ENCODE measurements at regions not wholly inside any gene's neighbourhood (a gene's known extent, or its start where the extent isn't known, plus 50 kb on each side); places are given as distances from the start of the nearest gene placed in this dataset.

GRCh38 chr5:2183154-2184025, 300.7 kb upstream of the IRX4 start:
- H3K4me1 ChIP-seq (ENCODE audit: low read length): no peaks in the 10 kb centered on the region
- no peak overlapping the region for H2AFZ ChIP-seq (ENCODE audit: low read length)
- no peaks in the 10 kb centered on the region for H3K9me3 ChIP-seq (replicated peaks; ENCODE audit: insufficient read depth, low read length)
- no peak overlapping the region for H3K9ac ChIP-seq (ENCODE audit: low read length)
- no peak for DNase-seq
- H3K4me2 ChIP-seq (ENCODE audit: low read depth, low read length): no peak overlapping the region
- H3K27me3 ChIP-seq (replicated peaks; ENCODE audit: insufficient read depth, low read length): no peaks in the 10 kb centered on the region
- H3K9me2 ChIP-seq (replicated peaks; ENCODE audit: insufficient read depth, low read length): no peaks in the 10 kb centered on the region
- no peak overlapping the region for H3K27ac ChIP-seq (ENCODE audit: low read length)
- no peak overlapping the region for H3K4me3 ChIP-seq (ENCODE audit: low read length)
- no peaks in the 10 kb centered on the region for H3F3A ChIP-seq (ENCODE audit: insufficient read depth, low read length)
- H3K36me3 ChIP-seq (replicated peaks; ENCODE audit: insufficient read depth, low read length): no peaks in the 10 kb centered on the region
- TF ChIP-seq EZH2 (optimal IDR thresholded peaks at IDR 0.05; ENCODE audit: low read depth, low read length) (no peak), EZH2phosphoT487 (IDR thresholded peaks at IDR 0.05; ENCODE audit: low read length) (no peak)
- TF ChIP-seq, protein P1, sequence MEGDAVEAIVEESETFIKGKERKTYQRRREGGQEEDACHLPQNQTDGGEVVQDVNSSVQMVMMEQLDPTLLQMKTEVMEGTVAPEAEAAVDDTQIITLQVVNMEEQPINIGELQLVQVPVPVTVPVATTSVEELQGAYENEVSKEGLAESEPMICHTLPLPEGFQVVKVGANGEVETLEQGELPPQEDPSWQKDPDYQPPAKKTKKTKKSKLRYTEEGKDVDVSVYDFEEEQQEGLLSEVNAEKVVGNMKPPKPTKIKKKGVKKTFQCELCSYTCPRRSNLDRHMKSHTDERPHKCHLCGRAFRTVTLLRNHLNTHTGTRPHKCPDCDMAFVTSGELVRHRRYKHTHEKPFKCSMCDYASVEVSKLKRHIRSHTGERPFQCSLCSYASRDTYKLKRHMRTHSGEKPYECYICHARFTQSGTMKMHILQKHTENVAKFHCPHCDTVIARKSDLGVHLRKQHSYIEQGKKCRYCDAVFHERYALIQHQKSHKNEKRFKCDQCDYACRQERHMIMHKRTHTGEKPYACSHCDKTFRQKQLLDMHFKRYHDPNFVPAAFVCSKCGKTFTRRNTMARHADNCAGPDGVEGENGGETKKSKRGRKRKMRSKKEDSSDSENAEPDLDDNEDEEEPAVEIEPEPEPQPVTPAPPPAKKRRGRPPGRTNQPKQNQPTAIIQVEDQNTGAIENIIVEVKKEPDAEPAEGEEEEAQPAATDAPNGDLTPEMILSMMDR (IDR thresholded peaks at IDR 0.05; ENCODE audit: low read length): no peak
- no peaks in the 10 kb centered on the region for H3K79me2 ChIP-seq (ENCODE audit: low read length)
- H4K20me1 ChIP-seq (ENCODE audit: insufficient read depth, low read length): no peaks in the 10 kb centered on the region

DNA sequence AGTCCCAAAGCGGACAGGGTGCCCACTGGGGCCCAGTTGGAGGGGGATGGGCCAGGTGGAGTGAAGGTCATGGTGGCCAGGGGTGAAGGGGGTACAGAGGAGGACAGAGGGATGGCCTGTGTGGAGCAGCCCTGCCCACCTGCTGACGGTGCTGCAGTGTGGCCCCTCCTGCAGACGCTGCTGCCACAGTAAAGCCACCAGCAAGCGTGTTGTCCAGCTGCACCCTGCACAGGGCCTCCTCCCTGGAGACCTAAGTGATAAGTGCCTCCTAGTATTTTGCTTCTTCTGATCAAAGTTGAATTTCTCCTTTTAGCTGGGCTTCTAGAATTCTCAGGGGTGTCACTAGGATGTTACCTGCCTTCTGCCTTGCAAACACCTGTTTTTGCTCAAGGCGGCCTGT, 299.3 kb upstream of the IRX4 start:
- no peaks in the 10 kb centered on the region for H3F3A ChIP-seq (ENCODE audit: insufficient read depth, low read length)
- H3K79me2 ChIP-seq (ENCODE audit: low read length): no peaks in the 10 kb centered on the region
- H4K20me1 ChIP-seq (ENCODE audit: insufficient read depth, low read length): no peaks in the 10 kb centered on the region
- no peak overlapping the region for H3K9ac ChIP-seq (ENCODE audit: low read length)
- H3K36me3 ChIP-seq (replicated peaks; ENCODE audit: insufficient read depth, low read length): no peaks in the 10 kb centered on the region
- H3K4me3 ChIP-seq (ENCODE audit: low read length): no peak overlapping the region
- H3K4me1 ChIP-seq (ENCODE audit: low read length): no peaks in the 10 kb centered on the region
- DNase-seq: no peak
- H3K27ac ChIP-seq (ENCODE audit: low read length): no peak overlapping the region
- H3K9me2 ChIP-seq (replicated peaks; ENCODE audit: insufficient read depth, low read length): no peaks in the 10 kb centered on the region
- TF ChIP-seq EZH2phosphoT487 (IDR thresholded peaks at IDR 0.05; ENCODE audit: low read length): no peak
- TF ChIP-seq EZH2 (optimal IDR thresholded peaks at IDR 0.05; ENCODE audit: low read depth, low read length): no peak
- TF ChIP-seq, protein P1 (IDR thresholded peaks at IDR 0.05; ENCODE audit: low read length): no peak
- H3K4me2 ChIP-seq (ENCODE audit: low read depth, low read length): no peak overlapping the region
- H3K9me3 ChIP-seq (replicated peaks; ENCODE audit: insufficient read depth, low read length): no peaks in the 10 kb centered on the region
- H2AFZ ChIP-seq (ENCODE audit: low read length): no peak overlapping the region
- no peaks in the 10 kb centered on the region for H3K27me3 ChIP-seq (replicated peaks; ENCODE audit: insufficient read depth, low read length)

DNA sequence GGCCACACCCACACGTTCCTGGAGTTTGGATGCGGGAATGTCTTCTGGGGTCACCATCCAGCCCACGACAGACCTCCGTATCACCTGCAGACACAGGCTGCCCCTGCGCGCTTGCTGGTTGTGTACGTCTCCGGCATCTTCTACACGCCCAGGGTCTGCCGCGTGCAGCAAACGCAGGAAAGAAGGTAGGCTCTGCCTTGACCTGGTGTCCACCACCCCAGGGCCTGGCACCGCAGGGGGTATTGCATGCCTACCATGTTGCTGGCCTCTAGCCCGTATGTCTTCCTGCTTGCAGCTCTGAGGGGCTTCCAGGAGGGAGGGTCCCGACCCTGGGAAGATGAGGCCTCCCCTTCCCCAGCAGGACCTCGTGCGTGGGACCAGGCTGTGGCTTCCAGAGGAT, 298.8 kb upstream of the IRX4 start:
- no peaks in the 10 kb centered on the region for H3K9me3 ChIP-seq (replicated peaks; ENCODE audit: insufficient read depth, low read length)
- H2AFZ ChIP-seq (ENCODE audit: low read length): no peak overlapping the region
- no peak overlapping the region for H3K27ac ChIP-seq (ENCODE audit: low read length)
- no peaks in the 10 kb centered on the region for H4K20me1 ChIP-seq (ENCODE audit: insufficient read depth, low read length)
- DNase-seq: no peak
- no peaks in the 10 kb centered on the region for H3K9me2 ChIP-seq (replicated peaks; ENCODE audit: insufficient read depth, low read length)
- no peaks in the 10 kb centered on the region for H3F3A ChIP-seq (ENCODE audit: insufficient read depth, low read length)
- no peak overlapping the region for H3K4me2 ChIP-seq (ENCODE audit: low read depth, low read length)
- TF ChIP-seq, protein P1 (IDR thresholded peaks at IDR 0.05; ENCODE audit: low read length): no peak
- no peak for TF ChIP-seq EZH2 (optimal IDR thresholded peaks at IDR 0.05; ENCODE audit: low read depth, low read length)
- TF ChIP-seq EZH2phosphoT487 (IDR thresholded peaks at IDR 0.05; ENCODE audit: low read length): no peak
- H3K4me3 ChIP-seq (ENCODE audit: low read length): no peak overlapping the region
- no peaks in the 10 kb centered on the region for H3K36me3 ChIP-seq (replicated peaks; ENCODE audit: insufficient read depth, low read length)
- no peaks in the 10 kb centered on the region for H3K27me3 ChIP-seq (replicated peaks; ENCODE audit: insufficient read depth, low read length)
- H3K4me1 ChIP-seq (ENCODE audit: low read length): no peaks in the 10 kb centered on the region
- no peaks in the 10 kb centered on the region for H3K79me2 ChIP-seq (ENCODE audit: low read length)
- no peak overlapping the region for H3K9ac ChIP-seq (ENCODE audit: low read length)
